ENCODE measurements at regions not wholly inside any gene's neighbourhood (a gene's known extent, or its start where the extent isn't known, plus 50 kb on each side); places are given as distances from the start of the nearest gene placed in this dataset.
"Not testable (repeated sequence)": the region's sequence is repeated elsewhere in the genome, so short reads cannot be mapped to it uniquely, and the experiment has no call there.

GRCh38 chr17:13871261-13871660 lies 198.0 kb upstream of the COX10 start:
- no peak for DNase-seq

GRCh38 chr17:13874134-13874533 lies 195.2 kb upstream of the COX10 start:
- no peak for DNase-seq

GRCh38 chr17:13874817-13875216 lies 194.5 kb upstream of the COX10 start:
- DNase-seq, result no peak

- no peak for DNase-seq
Measured at GRCh38 chr17:13879961-13880466, 189.3 kb upstream of the COX10 start.

- no peak for DNase-seq
Measured at GRCh38 chr17:13883659-13884058, 185.6 kb upstream of the COX10 start.

- DNase-seq, result no peak
Measured at GRCh38 chr17:13884347-13884746, 185.0 kb upstream of the COX10 start.

- no peak for DNase-seq
Measured at GRCh38 chr17:13885550-13885949, 183.8 kb upstream of the COX10 start.

GRCh38 chr17:13885953-13886889 lies 183.1 kb upstream of the COX10 start:
- no peak for DNase-seq

- DNase-seq, result no peak
Measured at GRCh38 chr17:13888056-13888609, 181.2 kb upstream of the COX10 start.

GRCh38 chr17:13908971-13909370 lies 160.3 kb upstream of the COX10 start:
- DNase-seq, result not testable (repeated sequence)

- DNase-seq, result no peak
Measured at GRCh38 chr17:13909901-13910519, 159.3 kb upstream of the COX10 start.

- DNase-seq, result no peak
Measured at GRCh38 chr17:13917634-13918033, 151.7 kb upstream of the COX10 start.

- DNase-seq, result no peak
Measured at GRCh38 chr17:13918247-13918646, 151.1 kb upstream of the COX10 start.

- DNase-seq, result no peak
Measured at GRCh38 chr17:13919818-13920217, 149.5 kb upstream of the COX10 start.

GRCh38 chr17:13920413-13920812 lies 148.9 kb upstream of the COX10 start:
- peak; percentile 13 for DNase-seq

- no peak for DNase-seq
Measured at GRCh38 chr17:13921841-13922776, 147.2 kb upstream of the COX10 start.

GRCh38 chr17:13922885-13923284 lies 146.4 kb upstream of the COX10 start:
- DNase-seq, result no peak

GRCh38 chr17:13925579-13925978 lies 143.7 kb upstream of the COX10 start:
- DNase-seq, result peak; percentile 16

- peak; percentile 66 for DNase-seq
Measured at GRCh38 chr17:13931111-13931526, 138.2 kb upstream of the COX10 start.

- DNase-seq, result peak; percentile 59
Measured at GRCh38 chr17:13931800-13932460, 137.4 kb upstream of the COX10 start.

GRCh38 chr17:13933441-13934276 lies 135.6 kb upstream of the COX10 start:
- no peak for DNase-seq

All from hematopoietic multipotent progenitor cell treated with erythropoietin and hydrocortisone succinate and interleukin-3 and kit ligand, for 6 days (in vitro differentiated cells).